Fibroblast of skin of left quadriceps (primary cell): ENCODE measurements at regions not wholly inside any gene's neighbourhood (a gene's known extent, or its start where the extent isn't known, plus 50 kb on each side); places are given as distances from the start of the nearest gene placed in this dataset.
A peak's percentile ranks its signal among the peaks of the same experiment; 100 is the strongest.

Experiments
- DNase-seq, 2 experiments: peaks; one replicate each; pipeline ENCODE4 v3.0.0-alpha.2; 2013; ENCODE audit warnings: low read depth in 2 of 2

- no peak for DNase-seq
Measured at GRCh38 chr13:105151639-105152038, 1383.8 kb downstream of the EFNB2 start.

- DNase-seq: no peak
Measured at GRCh38 chr13:105147461-105147860, 1388.0 kb downstream of the EFNB2 start.

- no peak for DNase-seq
Measured at GRCh38 chr13:105144936-105145335, 1390.5 kb downstream of the EFNB2 start.

GRCh38 chr13:105144020-105144419, 1391.4 kb downstream of the EFNB2 start:
- DNase-seq: no peak

- no peak for DNase-seq
Measured at GRCh38 chr13:105142556-105142955, 1392.9 kb downstream of the EFNB2 start.

- DNase-seq: no peak
Measured at GRCh38 chr13:105139380-105140285, 1395.8 kb downstream of the EFNB2 start.

- DNase-seq: no peak
Measured at GRCh38 chr13:105139048-105139379, 1396.4 kb downstream of the EFNB2 start.

- DNase-seq: no peak
Measured at GRCh38 chr13:105135852-105136615, 1399.4 kb downstream of the EFNB2 start.

- no peak for DNase-seq
Measured at GRCh38 chr13:105127732-105128131, 1407.7 kb downstream of the EFNB2 start.

- no peak for DNase-seq
Measured at GRCh38 chr13:105121221-105121620, 1414.2 kb downstream of the EFNB2 start.

GRCh38 chr13:105118426-105118985, 1417.0 kb downstream of the EFNB2 start:
- DNase-seq: no peak

GRCh38 chr13:105116966-105117365, 1418.5 kb downstream of the EFNB2 start:
- no peak for DNase-seq

- no peak for DNase-seq
Measured at GRCh38 chr13:105112561-105112960, 1422.9 kb downstream of the EFNB2 start.

- DNase-seq: no peak
Measured at GRCh38 chr13:105107781-105108180, 1427.7 kb downstream of the EFNB2 start.

- no peak for DNase-seq
Measured at GRCh38 chr13:105105471-105105870, 1430.0 kb downstream of the EFNB2 start.

GRCh38 chr13:105097521-105097920, 1437.9 kb downstream of the EFNB2 start:
- no peak for DNase-seq

GRCh38 chr13:105089858-105090643, 1445.4 kb downstream of the EFNB2 start:
- peak in 1 of 2 experiments; percentile 7 for DNase-seq

GRCh38 chr13:105087945-105088344, 1447.5 kb downstream of the EFNB2 start:
- DNase-seq: no peak

- no peak for DNase-seq
Measured at GRCh38 chr13:105084931-105085330, 1450.5 kb downstream of the EFNB2 start.

GRCh38 chr13:105083992-105084391, 1451.5 kb downstream of the EFNB2 start:
- DNase-seq: no peak

GRCh38 chr13:105074755-105075154, 1460.7 kb downstream of the EFNB2 start:
- DNase-seq: no peak

- no peak for DNase-seq
Measured at GRCh38 chr13:105073041-105073440, 1462.4 kb downstream of the EFNB2 start.
